ENCODE measurements at regions not wholly inside any gene's neighbourhood (a gene's known extent, or its start where the extent isn't known, plus 50 kb on each side); places are given as distances from the start of the nearest gene placed in this dataset.

GRCh38 chr11:45337583-45338360 lies 51.6 kb upstream of the SYT13 start:
- no peak for TF ChIP-seq EZH2 (IDR thresholded peaks at IDR 0.05; ENCODE audit: borderline replicate concordance, low read depth, low read length, severe bottlenecking)
- TF ChIP-seq, protein P1, sequence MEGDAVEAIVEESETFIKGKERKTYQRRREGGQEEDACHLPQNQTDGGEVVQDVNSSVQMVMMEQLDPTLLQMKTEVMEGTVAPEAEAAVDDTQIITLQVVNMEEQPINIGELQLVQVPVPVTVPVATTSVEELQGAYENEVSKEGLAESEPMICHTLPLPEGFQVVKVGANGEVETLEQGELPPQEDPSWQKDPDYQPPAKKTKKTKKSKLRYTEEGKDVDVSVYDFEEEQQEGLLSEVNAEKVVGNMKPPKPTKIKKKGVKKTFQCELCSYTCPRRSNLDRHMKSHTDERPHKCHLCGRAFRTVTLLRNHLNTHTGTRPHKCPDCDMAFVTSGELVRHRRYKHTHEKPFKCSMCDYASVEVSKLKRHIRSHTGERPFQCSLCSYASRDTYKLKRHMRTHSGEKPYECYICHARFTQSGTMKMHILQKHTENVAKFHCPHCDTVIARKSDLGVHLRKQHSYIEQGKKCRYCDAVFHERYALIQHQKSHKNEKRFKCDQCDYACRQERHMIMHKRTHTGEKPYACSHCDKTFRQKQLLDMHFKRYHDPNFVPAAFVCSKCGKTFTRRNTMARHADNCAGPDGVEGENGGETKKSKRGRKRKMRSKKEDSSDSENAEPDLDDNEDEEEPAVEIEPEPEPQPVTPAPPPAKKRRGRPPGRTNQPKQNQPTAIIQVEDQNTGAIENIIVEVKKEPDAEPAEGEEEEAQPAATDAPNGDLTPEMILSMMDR (IDR thresholded peaks at IDR 0.05; ENCODE audit: borderline replicate concordance, extremely low read depth, low read length, poor library complexity, severe bottlenecking): no peak
- no peaks in the 10 kb centered on the region for H3K79me2 ChIP-seq (ENCODE audit: insufficient read depth, low read length)
- H3K4me2 ChIP-seq (ENCODE audit: insufficient read depth, low read length): no peak overlapping the region
- 0 out of 2 replicates have a peak, but pooled peaks cover 3% of the 10 kb centered on the region for H4K20me1 ChIP-seq (ENCODE audit: insufficient read depth, low read length)
- H2AFZ ChIP-seq (ENCODE audit: low read depth, low read length): no peak overlapping the region
- H3K9ac ChIP-seq (ENCODE audit: low read depth, low read length): no peak overlapping the region
- H3K9me3 ChIP-seq (ENCODE audit: insufficient read depth, low read length, severe bottlenecking): no peaks in the 10 kb centered on the region
- peaks cover 3% of the 10 kb centered on the region for H3K27me3 ChIP-seq (ENCODE audit: insufficient read depth, low read length, poor library complexity)
- no peak for DNase-seq
- H3K4me3 ChIP-seq (ENCODE audit: low read depth in 1 of 2, low read length in 2 of 2): no peak overlapping the region
- H3K27ac ChIP-seq (ENCODE audit: low read length): no peak overlapping the region
- no peak for ATAC-seq (ENCODE audit: insufficient read depth, low read depth)
- H3K36me3 ChIP-seq (ENCODE audit: insufficient read depth, low read length): no peaks in the 10 kb centered on the region
- peaks cover 7% of the 10 kb centered on the region for H3K4me1 ChIP-seq (ENCODE audit: insufficient read depth, low read length)

DNA sequence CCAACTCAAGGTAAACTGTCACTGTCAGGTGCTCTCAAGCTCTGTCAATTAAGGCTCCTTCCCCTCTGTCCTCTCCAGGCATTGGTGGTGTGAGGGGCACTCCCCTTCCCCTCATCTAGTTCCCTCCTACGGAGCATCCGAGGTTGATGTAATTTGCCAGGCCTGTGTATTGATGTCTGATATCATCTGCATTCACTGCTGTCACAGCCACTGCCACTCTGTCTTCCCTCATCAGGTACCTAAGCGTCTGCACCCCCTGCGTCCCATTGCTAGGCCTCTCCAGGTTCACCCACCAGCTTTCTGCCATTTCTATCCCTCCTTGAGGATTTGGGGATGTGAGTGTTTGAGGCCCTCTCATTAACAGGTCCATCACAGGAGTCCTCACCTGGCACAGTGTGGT lies 50.0 kb upstream of the SYT13 start:
- peaks cover 7% of the 10 kb centered on the region for H3K4me1 ChIP-seq (ENCODE audit: insufficient read depth, low read length)
- H3K36me3 ChIP-seq (ENCODE audit: insufficient read depth, low read length): no peaks in the 10 kb centered on the region
- H3K4me3 ChIP-seq (ENCODE audit: low read depth in 1 of 2, low read length in 2 of 2): no peak overlapping the region
- TF ChIP-seq, protein P1 (IDR thresholded peaks at IDR 0.05; ENCODE audit: borderline replicate concordance, extremely low read depth, low read length, poor library complexity, severe bottlenecking): no peak
- no peak for TF ChIP-seq EZH2 (IDR thresholded peaks at IDR 0.05; ENCODE audit: borderline replicate concordance, low read depth, low read length, severe bottlenecking)
- no peaks in the 10 kb centered on the region for H3K79me2 ChIP-seq (ENCODE audit: insufficient read depth, low read length)
- H2AFZ ChIP-seq (ENCODE audit: low read depth, low read length): no peak overlapping the region
- no peak for ATAC-seq (ENCODE audit: insufficient read depth, low read depth)
- no peak overlapping the region for H3K27ac ChIP-seq (ENCODE audit: low read length)
- no peak overlapping the region for H3K4me2 ChIP-seq (ENCODE audit: insufficient read depth, low read length)
- H3K27me3 ChIP-seq (ENCODE audit: insufficient read depth, low read length, poor library complexity): no peaks in the 10 kb centered on the region
- H3K9ac ChIP-seq (ENCODE audit: low read depth, low read length): no peak overlapping the region
- 0 out of 2 replicates have a peak, but pooled peaks cover 5% of the 10 kb centered on the region for H4K20me1 ChIP-seq (ENCODE audit: insufficient read depth, low read length)
- no peaks in the 10 kb centered on the region for H3K9me3 ChIP-seq (ENCODE audit: insufficient read depth, low read length, severe bottlenecking)
- DNase-seq: no peak

Measured in DND-41 (cell line).